Spleen (tissue), 7 donors: ENCODE measurements at regions not wholly inside any gene's neighbourhood (a gene's known extent, or its start where the extent isn't known, plus 50 kb on each side); places are given as distances from the start of the nearest gene placed in this dataset.

Experiments used
- CTCF ChIP-seq, 11 experiments: fragments of 200-600 bp in 7 of 11; fragments of 450-650 bp in 4 of 11; sonication (generic) in 4 of 11; IDR thresholded peaks in 8 of 11; conservative IDR thresholded peaks in 3 of 11; 1 replicate in 7 of 11; 2 replicates in 4 of 11; pipeline versions ENCODE4 v1.4.0 to v1.8.0; 2016 to 2021; ENCODE audit warnings: antibody characterized with exemption in 11 of 11, inconsistent platforms in 4 of 11, mild to moderate bottlenecking in 1 of 11
- POLR2AphosphoS5 ChIP-seq, 3 donors: sonication (generic); formaldehyde crosslinking; IDR thresholded peaks; one replicate each; pipeline ENCODE4 v1.5.1; 2017; ENCODE audit warnings: antibody characterized with exemption in 3 of 3
- donor health status: DM: no; HTN: no; CAD: no; lungs with moderate emphysema.
- donor health status: DM: no; HTN: no; CAD: no.
- donor health status: DM: no; HTN: no; CAD: no.

- TF ChIP-seq POLR2AphosphoS5 (IDR thresholded peaks at IDR 0.05) (no peak), CTCF (IDR thresholded peaks at IDR 0.05 in 8 of 11, conservative IDR thresholded peaks at IDR 0.05 in 3 of 11) (no peak)
These were observed 125.1 kb upstream of the RAB11FIP2 start for GRCh38 chr10:118171861-118172260.
